Fibroblast of villous mesenchyme (primary cell): ENCODE measurements at regions not wholly inside any gene's neighbourhood (a gene's known extent, or its start where the extent isn't known, plus 50 kb on each side); places are given as distances from the start of the nearest gene placed in this dataset.

Experiments used
- DNase-seq: peaks from one replicate; pipeline ENCODE4 v3.0.0-alpha.2; 2010; ENCODE audit warnings: low read depth
- H3K4me3 ChIP-seq: 2 replicates; pipeline ENCODE4 v1.5.1; 2011; ENCODE audit warnings: low read depth, mild to moderate bottlenecking, low read length
- CTCF ChIP-seq: IDR thresholded peaks from 2 replicates; pipeline ENCODE4 v1.5.1; 2012; ENCODE audit warnings: low read depth, mild to moderate bottlenecking, low read length; ENCODE audit not compliant: insufficient read depth

GRCh38 chr13:101003566-101003965 lies 329.0 kb upstream of the TMTC4 start:
- no peak for TF ChIP-seq CTCF
- no peak overlapping the region for H3K4me3 ChIP-seq
- no peak for DNase-seq

GRCh38 chr13:100989392-100989791 lies 314.8 kb upstream of the TMTC4 start:
- no peak for DNase-seq
- H3K4me3 ChIP-seq: no peak overlapping the region
- no peak for TF ChIP-seq CTCF

- no peak for TF ChIP-seq CTCF
- no peak overlapping the region for H3K4me3 ChIP-seq
- DNase-seq: no peak
These were observed 314.3 kb upstream of the TMTC4 start for GRCh38 chr13:100988921-100989320.

- no peak overlapping the region for H3K4me3 ChIP-seq
- peak; percentile 36 for DNase-seq
- TF ChIP-seq CTCF: peak; percentile 40
These were observed 313.4 kb upstream of the TMTC4 start for GRCh38 chr13:100987948-100988347.

- H3K4me3 ChIP-seq: no peak overlapping the region
- no peak for DNase-seq
- no peak for TF ChIP-seq CTCF
These were observed 312.0 kb upstream of the TMTC4 start for GRCh38 chr13:100986571-100986970.

GRCh38 chr13:100984085-100984705 lies 309.6 kb upstream of the TMTC4 start:
- no peak for TF ChIP-seq CTCF
- DNase-seq: no peak
- no peak overlapping the region for H3K4me3 ChIP-seq

GRCh38 chr13:100983111-100983510 lies 308.5 kb upstream of the TMTC4 start:
- TF ChIP-seq CTCF: no peak
- DNase-seq: peak; percentile 1
- no peak overlapping the region for H3K4me3 ChIP-seq
